ENCODE measurements at regions not wholly inside any gene's neighbourhood (a gene's known extent, or its start where the extent isn't known, plus 50 kb on each side); places are given as distances from the start of the nearest gene placed in this dataset.

DNA sequence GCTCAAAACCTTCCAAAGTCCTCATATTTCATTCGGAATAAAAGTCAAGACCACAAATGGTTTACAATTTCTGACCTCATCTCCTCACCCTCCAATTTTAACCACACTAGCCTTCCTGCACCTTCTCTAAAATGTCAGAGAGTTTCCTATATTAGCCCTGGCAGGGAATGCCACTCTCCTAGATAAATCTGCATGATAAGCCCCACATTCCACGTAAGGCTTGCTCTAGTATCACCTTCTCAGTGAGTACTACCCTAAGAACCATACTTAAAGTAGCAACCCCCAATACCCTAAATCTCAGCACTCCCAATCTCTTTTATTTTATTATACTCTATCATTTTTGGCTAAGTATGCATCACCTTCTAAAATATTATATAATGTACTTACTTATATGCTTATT lies 100.5 kb upstream of the SLITRK5 start:
- TF ChIP-seq POLR2A (IDR thresholded peaks at IDR 0.05) (no peak), POLR2AphosphoS5 (IDR thresholded peaks at IDR 0.05) (no peak)
- TF ChIP-seq, protein P1, sequence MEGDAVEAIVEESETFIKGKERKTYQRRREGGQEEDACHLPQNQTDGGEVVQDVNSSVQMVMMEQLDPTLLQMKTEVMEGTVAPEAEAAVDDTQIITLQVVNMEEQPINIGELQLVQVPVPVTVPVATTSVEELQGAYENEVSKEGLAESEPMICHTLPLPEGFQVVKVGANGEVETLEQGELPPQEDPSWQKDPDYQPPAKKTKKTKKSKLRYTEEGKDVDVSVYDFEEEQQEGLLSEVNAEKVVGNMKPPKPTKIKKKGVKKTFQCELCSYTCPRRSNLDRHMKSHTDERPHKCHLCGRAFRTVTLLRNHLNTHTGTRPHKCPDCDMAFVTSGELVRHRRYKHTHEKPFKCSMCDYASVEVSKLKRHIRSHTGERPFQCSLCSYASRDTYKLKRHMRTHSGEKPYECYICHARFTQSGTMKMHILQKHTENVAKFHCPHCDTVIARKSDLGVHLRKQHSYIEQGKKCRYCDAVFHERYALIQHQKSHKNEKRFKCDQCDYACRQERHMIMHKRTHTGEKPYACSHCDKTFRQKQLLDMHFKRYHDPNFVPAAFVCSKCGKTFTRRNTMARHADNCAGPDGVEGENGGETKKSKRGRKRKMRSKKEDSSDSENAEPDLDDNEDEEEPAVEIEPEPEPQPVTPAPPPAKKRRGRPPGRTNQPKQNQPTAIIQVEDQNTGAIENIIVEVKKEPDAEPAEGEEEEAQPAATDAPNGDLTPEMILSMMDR (IDR thresholded peaks at IDR 0.05), result no peak
